Neural crest cell (in vitro differentiated cells): ENCODE measurements at regions not wholly inside any gene's neighbourhood (a gene's known extent, or its start where the extent isn't known, plus 50 kb on each side); places are given as distances from the start of the nearest gene placed in this dataset.

Experiments used
- DNase-seq: peaks from one replicate; pipeline ENCODE4 v3.0.0; 2021; ENCODE audit warnings: low read depth, mixed read lengths, low spot score
- H3K27ac Mint-ChIP-seq: one replicate; pipeline ENCODE4 v1.8.0; 2021; ENCODE audit warnings: mild to moderate bottlenecking, mixed read lengths; ENCODE audit not compliant: unreplicated experiment
- H3K27me3 Mint-ChIP-seq: 2 replicates; pipeline ENCODE4 v1.8.0; 2021; ENCODE audit warnings: low read depth, mild to moderate bottlenecking, mixed read lengths
- H3K36me3 Mint-ChIP-seq: 2 replicates; pipeline ENCODE4 v1.8.0; 2021; ENCODE audit warnings: low read depth, mild to moderate bottlenecking, mixed read lengths
- H3K4me1 Mint-ChIP-seq: 2 replicates; pipeline ENCODE4 v1.8.0; 2021; ENCODE audit warnings: mixed read lengths
- H3K4me3 Mint-ChIP-seq: one replicate; pipeline ENCODE4 v1.8.0; 2021; ENCODE audit warnings: mild to moderate bottlenecking, mixed read lengths
- H3K9me3 Mint-ChIP-seq: 2 replicates; pipeline ENCODE4 v1.8.0; 2021; ENCODE audit warnings: mixed read lengths
- CTCF ChIP-seq: fragments of 200-600 bp; sonication (generic); conservative IDR thresholded peaks from 2 replicates; pipeline ENCODE4 v1.5.0; 2021; ENCODE audit warnings: antibody characterized with exemption, mild to moderate bottlenecking

DNA sequence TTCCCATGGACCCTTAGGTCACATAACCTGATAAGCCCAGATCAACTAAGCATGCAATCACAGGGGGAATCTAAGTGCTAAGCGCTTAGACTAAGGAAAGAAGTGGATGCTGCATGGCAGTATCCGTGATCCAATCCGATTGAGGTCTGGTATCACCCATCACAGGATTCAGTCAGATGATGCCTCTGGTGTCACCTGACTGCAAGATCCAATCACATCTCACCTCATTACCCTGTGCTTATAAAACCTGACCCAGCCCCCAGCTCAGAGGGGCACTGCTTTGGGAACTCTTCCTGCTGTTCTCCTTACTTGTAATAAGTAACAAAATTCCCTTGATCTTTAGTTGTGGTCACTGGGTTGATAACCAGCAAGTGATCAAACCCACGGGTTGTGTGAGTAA, 84.7 kb upstream of the TMEM168 start:
- H3K27me3 Mint-ChIP-seq: no peaks in the 10 kb centered on the region
- peaks cover 10% of the 10 kb centered on the region for H3K36me3 Mint-ChIP-seq
- H3K4me1 Mint-ChIP-seq: no peaks in the 10 kb centered on the region
- no peak for TF ChIP-seq CTCF
- H3K4me3 Mint-ChIP-seq: no peak overlapping the region
- H3K27ac Mint-ChIP-seq: no peak overlapping the region
- DNase-seq: no peak
- peaks cover 6% of the 10 kb centered on the region for H3K9me3 Mint-ChIP-seq

DNA sequence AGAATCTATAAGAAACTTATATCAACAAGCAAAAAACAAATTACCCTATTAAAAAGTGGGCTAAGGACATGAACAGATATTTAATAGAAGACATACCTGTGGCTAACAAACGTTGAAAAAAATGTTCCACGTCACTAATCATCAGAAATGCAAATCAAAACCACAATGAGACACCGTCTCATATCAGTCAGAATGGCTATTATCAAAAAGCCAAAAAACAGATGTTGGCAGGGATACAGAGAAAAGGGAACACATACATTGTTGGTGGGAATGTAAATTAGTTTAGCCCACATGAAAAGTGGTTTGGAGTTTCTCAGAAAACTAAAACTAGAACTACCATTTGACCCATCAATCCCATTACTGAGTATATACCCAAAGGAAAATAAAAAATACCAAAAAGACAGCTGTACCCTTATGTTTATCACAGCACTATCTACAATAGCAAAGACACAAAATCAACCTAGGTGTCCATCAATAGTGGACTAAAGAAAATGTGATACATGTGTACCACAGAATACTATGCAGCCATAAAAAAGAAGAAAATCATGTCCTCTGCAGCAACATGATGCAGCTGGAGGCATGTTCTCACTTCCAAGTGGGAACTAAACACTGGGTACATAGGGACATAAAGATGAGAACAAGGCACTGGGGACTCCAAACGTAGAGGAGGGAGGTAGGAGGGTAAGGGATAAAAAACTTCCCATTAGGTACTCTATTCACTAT, 83.8 kb upstream of the TMEM168 start:
- Mint-ChIP-seq H3K4me1 (no peaks in the 10 kb centered on the region), H3K27me3 (no peaks in the 10 kb centered on the region), H3K4me3 (no peak overlapping the region), H3K9me3 (peaks cover 12% of the 10 kb centered on the region), H3K27ac (no peak overlapping the region), H3K36me3 (peaks cover 17% of the 10 kb centered on the region)
- TF ChIP-seq CTCF: no peak
- DNase-seq: no peak

DNA sequence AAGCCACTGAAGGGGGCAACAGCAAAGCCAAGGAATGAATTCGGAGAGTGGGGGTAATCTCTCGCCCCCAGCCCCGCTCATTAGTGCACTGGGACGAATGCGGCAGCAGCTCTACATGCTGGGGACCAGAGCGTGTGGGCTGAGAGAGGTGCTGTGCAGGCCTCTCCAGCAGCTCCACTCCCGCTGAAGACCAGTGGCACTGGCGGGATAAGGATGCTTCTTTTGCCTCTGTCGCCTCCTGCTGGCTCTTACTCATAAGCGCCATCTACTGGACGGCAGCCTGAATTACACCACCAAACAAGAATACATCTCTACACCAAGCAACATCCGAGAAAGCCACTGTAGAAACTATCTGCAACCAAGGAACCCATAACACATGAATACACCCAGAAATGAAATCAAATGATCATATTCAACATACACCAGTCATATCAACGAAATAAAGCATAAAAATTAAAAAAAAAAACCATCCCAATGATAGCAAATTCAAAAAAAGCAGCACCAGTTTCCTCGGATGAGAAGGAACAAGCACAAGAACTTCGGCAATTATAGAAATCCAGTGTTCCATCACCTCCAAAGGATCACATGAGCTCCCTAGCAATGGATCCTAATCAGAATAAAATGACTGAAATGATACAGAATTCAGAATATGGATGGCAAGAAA, 79.0 kb upstream of the TMEM168 start:
- Mint-ChIP-seq H3K9me3 (peaks cover 14% of the 10 kb centered on the region), H3K36me3 (peaks cover 24% of the 10 kb centered on the region), H3K27ac (no peak overlapping the region), H3K27me3 (no peaks in the 10 kb centered on the region), H3K4me1 (no peaks in the 10 kb centered on the region), H3K4me3 (no peak overlapping the region)
- peak; percentile 73 for TF ChIP-seq CTCF
- DNase-seq: peak; percentile 37

GRCh38 chr7:112868609-112869008, 78.4 kb upstream of the TMEM168 start:
- DNase-seq: no peak
- no peak for TF ChIP-seq CTCF
- Mint-ChIP-seq H3K36me3 (peaks cover 25% of the 10 kb centered on the region), H3K4me1 (no peaks in the 10 kb centered on the region), H3K4me3 (no peak overlapping the region), H3K27me3 (no peaks in the 10 kb centered on the region), H3K9me3 (peaks cover 17% of the 10 kb centered on the region), H3K27ac (no peak overlapping the region)

- TF ChIP-seq CTCF: no peak
- H3K4me3 Mint-ChIP-seq: no peak overlapping the region
- H3K4me1 Mint-ChIP-seq: no peaks in the 10 kb centered on the region
- DNase-seq: no peak
- H3K36me3 Mint-ChIP-seq: peaks cover 28% of the 10 kb centered on the region
- no peak overlapping the region for H3K27ac Mint-ChIP-seq
- H3K9me3 Mint-ChIP-seq: peaks cover 22% of the 10 kb centered on the region
- no peaks in the 10 kb centered on the region for H3K27me3 Mint-ChIP-seq
These were observed 76.2 kb upstream of the TMEM168 start for GRCh38 chr7:112866424-112866823.
